ENCODE measurements at regions not wholly inside any gene's neighbourhood (a gene's known extent, or its start where the extent isn't known, plus 50 kb on each side); places are given as distances from the start of the nearest gene placed in this dataset.

GRCh38 chr10:35762311-35763030, 120.4 kb upstream of the FZD8 start:
- no peaks in the 10 kb centered on the region for H3K27me3 ChIP-seq (ENCODE audit: insufficient read depth, low read length, poor library complexity, severe bottlenecking)
- H3K9me2 ChIP-seq (replicated peaks; ENCODE audit: low read depth, low read length), result no peaks in the 10 kb centered on the region
- H3K9me3 ChIP-seq (ENCODE audit: insufficient read depth, low read depth, low read length), result peaks cover 3% of the 10 kb centered on the region; the same call in 1 of the 2 replicates
- no peaks in the 10 kb centered on the region for H3K36me3 ChIP-seq (ENCODE audit: insufficient read depth, low read length)
- no peak for TF ChIP-seq CTCF (conservative IDR thresholded peaks at IDR 0.05; ENCODE audit: low read length)
- TF ChIP-seq EZH2phosphoT487 (IDR thresholded peaks at IDR 0.05; ENCODE audit: borderline replicate concordance), result no peak
- no peaks in the 10 kb centered on the region for H3K4me1 ChIP-seq (ENCODE audit: insufficient read depth, low read length, poor library complexity, severe bottlenecking)
- no peaks in the 10 kb centered on the region for H3F3A ChIP-seq (ENCODE audit: low read depth)
- no peak overlapping the region for H3K4me2 ChIP-seq (ENCODE audit: low read depth, low read length, poor library complexity, severe bottlenecking)
- H2AFZ ChIP-seq (ENCODE audit: low read length), result no peak overlapping the region
- H3K9ac ChIP-seq (ENCODE audit: low read depth, low read length, poor library complexity, severe bottlenecking), result no peak overlapping the region
- H3K79me2 ChIP-seq (ENCODE audit: insufficient read depth, low read length), result no peaks in the 10 kb centered on the region
- H3K4me3 ChIP-seq (ENCODE audit: low read length, poor library complexity, severe bottlenecking), result no peak overlapping the region
- H4K20me1 ChIP-seq (ENCODE audit: insufficient read depth, low read length, poor library complexity, severe bottlenecking), result no peaks in the 10 kb centered on the region

GRCh38 chr10:35758076-35758475, 116.0 kb upstream of the FZD8 start:
- no peaks in the 10 kb centered on the region for H3K79me2 ChIP-seq (ENCODE audit: insufficient read depth, low read length)
- no peak overlapping the region for H3K9ac ChIP-seq (ENCODE audit: low read depth, low read length, poor library complexity, severe bottlenecking)
- no peak overlapping the region for H3K4me3 ChIP-seq (ENCODE audit: low read length, poor library complexity, severe bottlenecking)
- no peaks in the 10 kb centered on the region for H3F3A ChIP-seq (ENCODE audit: low read depth)
- no peaks in the 10 kb centered on the region for H3K9me2 ChIP-seq (replicated peaks; ENCODE audit: low read depth, low read length)
- H3K27me3 ChIP-seq (ENCODE audit: insufficient read depth, low read length, poor library complexity, severe bottlenecking), result no peaks in the 10 kb centered on the region
- H2AFZ ChIP-seq (ENCODE audit: low read length), result no peak overlapping the region
- H3K4me1 ChIP-seq (ENCODE audit: insufficient read depth, low read length, poor library complexity, severe bottlenecking), result no peaks in the 10 kb centered on the region
- H3K9me3 ChIP-seq (ENCODE audit: insufficient read depth, low read depth, low read length), result peaks cover 3% of the 10 kb centered on the region; the same call in 1 of the 2 replicates
- no peak overlapping the region for H3K4me2 ChIP-seq (ENCODE audit: low read depth, low read length, poor library complexity, severe bottlenecking)
- TF ChIP-seq CTCF (conservative IDR thresholded peaks at IDR 0.05; ENCODE audit: low read length) (no peak), EZH2phosphoT487 (IDR thresholded peaks at IDR 0.05; ENCODE audit: borderline replicate concordance) (no peak)
- no peaks in the 10 kb centered on the region for H4K20me1 ChIP-seq (ENCODE audit: insufficient read depth, low read length, poor library complexity, severe bottlenecking)
- no peaks in the 10 kb centered on the region for H3K36me3 ChIP-seq (ENCODE audit: insufficient read depth, low read length)

- no peaks in the 10 kb centered on the region for H3K79me2 ChIP-seq (ENCODE audit: insufficient read depth, low read length)
These were observed 112.4 kb upstream of the FZD8 start for GRCh38 chr10:35754519-35754918.

More at GRCh38 chr10:35754519-35754918, 112.4 kb upstream of the FZD8 start:
- TF ChIP-seq EZH2phosphoT487 (IDR thresholded peaks at IDR 0.05; ENCODE audit: borderline replicate concordance), result no peak
- TF ChIP-seq CTCF (conservative IDR thresholded peaks at IDR 0.05; ENCODE audit: low read length), result no peak
- no peaks in the 10 kb centered on the region for H3K27me3 ChIP-seq (ENCODE audit: insufficient read depth, low read length, poor library complexity, severe bottlenecking)
- no peaks in the 10 kb centered on the region for H3K4me1 ChIP-seq (ENCODE audit: insufficient read depth, low read length, poor library complexity, severe bottlenecking)
- no peak overlapping the region for H3K4me3 ChIP-seq (ENCODE audit: low read length, poor library complexity, severe bottlenecking)
- H3K36me3 ChIP-seq (ENCODE audit: insufficient read depth, low read length), result no peaks in the 10 kb centered on the region
- no peaks in the 10 kb centered on the region for H4K20me1 ChIP-seq (ENCODE audit: insufficient read depth, low read length, poor library complexity, severe bottlenecking)
- no peaks in the 10 kb centered on the region for H3K9me2 ChIP-seq (replicated peaks; ENCODE audit: low read depth, low read length)
- no peak overlapping the region for H3K9ac ChIP-seq (ENCODE audit: low read depth, low read length, poor library complexity, severe bottlenecking)
- H3K9me3 ChIP-seq (ENCODE audit: insufficient read depth, low read depth, low read length), result 0 out of 2 replicates have a peak, but pooled peaks cover 3% of the 10 kb centered on the region
- no peak overlapping the region for H2AFZ ChIP-seq (ENCODE audit: low read length)
- H3K4me2 ChIP-seq (ENCODE audit: low read depth, low read length, poor library complexity, severe bottlenecking), result no peak overlapping the region
- H3F3A ChIP-seq (ENCODE audit: low read depth), result no peaks in the 10 kb centered on the region

Measured in Loucy (cell line).